ENCODE measurements at regions not wholly inside any gene's neighbourhood (a gene's known extent, or its start where the extent isn't known, plus 50 kb on each side); places are given as distances from the start of the nearest gene placed in this dataset.
A peak's percentile ranks its signal among the peaks of the same experiment; 100 is the strongest.

GRCh38 chr5:6048746-6049145, 329.6 kb downstream of the MED10 start:
- no peaks in the 10 kb centered on the region for H3K4me1 Mint-ChIP-seq
- H3K27ac Mint-ChIP-seq = no peak overlapping the region
- intact Hi-C loops (cut with micrococcal nuclease) = no loop called here
- no peak overlapping the region for H3K4me3 Mint-ChIP-seq
- H3K9me3 Mint-ChIP-seq = no peaks in the 10 kb centered on the region
- no peaks in the 10 kb centered on the region for H3K27me3 Mint-ChIP-seq
- no peaks in the 10 kb centered on the region for H3K36me3 Mint-ChIP-seq (ENCODE audit: low read depth)
- DNase-seq = peak; percentile 39

- DNase-seq = peak; percentile 32
- Mint-ChIP-seq H3K4me1 (no peaks in the 10 kb centered on the region), H3K9me3 (no peaks in the 10 kb centered on the region), H3K4me3 (no peak overlapping the region), H3K27ac (no peak overlapping the region), H3K27me3 (no peaks in the 10 kb centered on the region), H3K36me3 (ENCODE audit: low read depth) (no peaks in the 10 kb centered on the region)
- intact Hi-C loops (cut with micrococcal nuclease) = no loop called here
Observed at GRCh38 chr5:6046296-6046967, 331.9 kb downstream of the MED10 start.

- peak; percentile 34 for DNase-seq
- no peaks in the 10 kb centered on the region for H3K4me1 Mint-ChIP-seq
- no peak overlapping the region for H3K27ac Mint-ChIP-seq
- no peaks in the 10 kb centered on the region for H3K36me3 Mint-ChIP-seq (ENCODE audit: low read depth)
- peaks cover 2% of the 10 kb centered on the region for H3K27me3 Mint-ChIP-seq
- intact Hi-C loops (cut with micrococcal nuclease) = no loop called here
- H3K9me3 Mint-ChIP-seq = no peaks in the 10 kb centered on the region
- no peak overlapping the region for H3K4me3 Mint-ChIP-seq
Observed at GRCh38 chr5:6043491-6044310, 334.6 kb downstream of the MED10 start.

DNA sequence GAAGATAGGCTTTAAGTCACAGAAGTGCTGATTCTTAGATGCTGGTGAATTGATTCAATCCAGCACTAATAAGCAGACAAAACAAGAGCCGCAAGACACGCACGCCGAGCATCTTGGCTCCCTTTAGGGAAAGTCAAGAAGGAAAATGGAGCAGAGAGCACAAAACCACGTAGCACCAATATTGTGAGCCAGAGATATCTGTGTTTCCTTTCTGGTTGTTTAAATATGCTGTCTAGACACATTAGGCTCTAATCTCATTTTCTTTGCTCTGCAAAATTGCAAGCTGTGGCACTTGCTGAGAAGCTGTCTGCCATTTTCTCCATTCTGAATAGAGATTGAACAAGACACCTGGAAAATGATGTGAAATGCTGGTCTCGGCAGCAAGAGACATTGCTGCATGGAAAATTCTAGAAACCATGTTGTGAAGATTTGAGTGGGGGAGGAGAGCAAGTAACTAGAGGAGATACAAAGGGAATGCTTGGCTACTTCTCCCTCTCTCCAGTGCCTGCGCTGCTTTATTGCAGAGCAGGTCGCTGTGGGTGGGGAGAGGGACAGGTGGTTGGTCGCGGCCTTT, 336.3 kb downstream of the MED10 start:
- Mint-ChIP-seq H3K9me3 (no peaks in the 10 kb centered on the region), H3K4me3 (no peak overlapping the region), H3K4me1 (no peaks in the 10 kb centered on the region), H3K27ac (no peak overlapping the region), H3K27me3 (peaks cover 2% of the 10 kb centered on the region), H3K36me3 (ENCODE audit: low read depth) (no peaks in the 10 kb centered on the region)
- DNase-seq = no peak
- intact Hi-C loops (cut with micrococcal nuclease) = no loop called here

DNA sequence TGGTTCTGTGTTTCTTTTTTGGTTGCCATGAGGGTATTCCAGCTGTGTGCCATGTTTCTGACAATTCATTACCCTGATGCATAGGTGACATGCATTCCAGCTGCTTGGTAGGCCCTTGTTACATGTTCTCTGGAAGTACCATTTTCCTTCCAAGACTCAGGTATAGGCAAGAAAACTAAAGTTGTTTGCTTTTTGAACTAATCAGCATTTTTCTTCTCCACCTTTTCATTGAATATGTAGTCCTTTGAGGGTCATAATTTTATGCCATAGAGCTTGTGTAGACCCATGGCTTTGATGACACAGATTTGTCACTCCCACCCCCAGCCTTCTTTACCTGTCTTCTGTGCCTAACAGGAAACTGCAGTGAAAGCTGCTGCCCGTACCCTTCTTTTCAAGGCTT, 339.2 kb downstream of the MED10 start:
- intact Hi-C loops (cut with micrococcal nuclease) = no loop called here
- no peaks in the 10 kb centered on the region for H3K9me3 Mint-ChIP-seq
- no peak for DNase-seq
- no peaks in the 10 kb centered on the region for H3K4me1 Mint-ChIP-seq
- H3K27me3 Mint-ChIP-seq = peaks cover 2% of the 10 kb centered on the region
- no peak overlapping the region for H3K27ac Mint-ChIP-seq
- H3K36me3 Mint-ChIP-seq (ENCODE audit: low read depth) = no peaks in the 10 kb centered on the region
- H3K4me3 Mint-ChIP-seq = no peak overlapping the region

DNA sequence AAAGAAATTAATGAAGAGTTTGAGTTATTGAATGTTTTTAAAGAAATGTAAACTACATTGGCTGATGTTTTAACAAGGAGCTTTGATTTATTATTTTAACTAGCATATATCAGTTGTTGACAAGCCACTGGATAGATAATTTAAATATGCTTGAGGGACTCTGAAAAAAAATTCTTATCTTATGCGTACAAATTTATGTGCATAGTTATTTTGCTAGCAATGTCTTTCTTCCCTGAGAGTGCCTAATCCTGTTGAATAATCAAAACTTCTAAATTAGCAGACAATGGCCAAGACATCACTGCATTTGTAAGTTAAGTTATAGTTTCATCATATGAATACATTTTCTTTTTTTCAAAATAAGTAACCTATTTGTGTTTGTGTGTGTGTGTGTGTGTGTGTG, 342.3 kb downstream of the MED10 start:
- peaks cover 2% of the 10 kb centered on the region for H3K27me3 Mint-ChIP-seq
- no peaks in the 10 kb centered on the region for H3K36me3 Mint-ChIP-seq (ENCODE audit: low read depth)
- no peaks in the 10 kb centered on the region for H3K9me3 Mint-ChIP-seq
- intact Hi-C loops (cut with micrococcal nuclease) = no loop called here
- H3K27ac Mint-ChIP-seq = no peak overlapping the region
- no peaks in the 10 kb centered on the region for H3K4me1 Mint-ChIP-seq
- no peak for DNase-seq
- H3K4me3 Mint-ChIP-seq = no peak overlapping the region

GRCh38 chr5:6029811-6030271, 348.5 kb downstream of the MED10 start:
- Mint-ChIP-seq H3K9me3 (no peaks in the 10 kb centered on the region), H3K27ac (no peak overlapping the region), H3K36me3 (ENCODE audit: low read depth) (no peaks in the 10 kb centered on the region), H3K4me3 (no peak overlapping the region), H3K27me3 (no peaks in the 10 kb centered on the region), H3K4me1 (no peaks in the 10 kb centered on the region)
- DNase-seq = peak; percentile 44
- intact Hi-C loops (cut with micrococcal nuclease) = no loop called here

GRCh38 chr5:6026766-6027406, 351.5 kb downstream of the MED10 start:
- peaks cover 1% of the 10 kb centered on the region for H3K27me3 Mint-ChIP-seq
- no peaks in the 10 kb centered on the region for H3K36me3 Mint-ChIP-seq (ENCODE audit: low read depth)
- no peaks in the 10 kb centered on the region for H3K9me3 Mint-ChIP-seq
- intact Hi-C loops (cut with micrococcal nuclease) = no loop called here
- no peak overlapping the region for H3K4me3 Mint-ChIP-seq
- DNase-seq = no peak
- no peaks in the 10 kb centered on the region for H3K4me1 Mint-ChIP-seq
- H3K27ac Mint-ChIP-seq = no peak overlapping the region

DNA sequence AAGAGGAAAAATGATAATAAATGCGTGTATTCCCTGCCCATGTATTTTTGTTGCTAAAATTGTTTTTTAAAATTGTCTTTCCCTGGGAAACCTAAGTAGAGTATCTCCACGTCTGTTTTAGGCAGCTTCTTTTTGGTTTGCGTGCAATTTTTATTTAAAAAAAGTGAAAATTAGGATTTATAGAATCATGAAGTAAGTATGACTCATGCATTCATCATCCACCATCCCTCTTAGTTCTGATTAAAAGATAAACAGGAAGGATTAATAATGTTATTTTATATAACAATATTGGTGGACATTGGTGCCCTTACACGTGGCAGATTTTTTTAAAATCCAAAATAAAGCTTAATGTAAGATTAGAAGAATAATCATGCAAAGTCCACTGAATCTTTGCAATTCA, 358.7 kb downstream of the MED10 start:
- intact Hi-C loops (cut with micrococcal nuclease) = no loop called here
- Mint-ChIP-seq H3K27ac (no peak overlapping the region), H3K4me1 (no peaks in the 10 kb centered on the region), H3K9me3 (no peaks in the 10 kb centered on the region), H3K27me3 (peaks cover 1% of the 10 kb centered on the region), H3K4me3 (no peak overlapping the region), H3K36me3 (ENCODE audit: low read depth) (no peaks in the 10 kb centered on the region)
- no peak for DNase-seq

- intact Hi-C loops (cut with micrococcal nuclease) = no loop called here
- Mint-ChIP-seq H3K4me3 (no peak overlapping the region), H3K27me3 (no peaks in the 10 kb centered on the region), H3K9me3 (no peaks in the 10 kb centered on the region), H3K4me1 (no peaks in the 10 kb centered on the region), H3K36me3 (ENCODE audit: low read depth) (no peaks in the 10 kb centered on the region), H3K27ac (no peak overlapping the region)
- no peak for DNase-seq
Observed at GRCh38 chr5:6013506-6013905, 364.8 kb downstream of the MED10 start.

DNA sequence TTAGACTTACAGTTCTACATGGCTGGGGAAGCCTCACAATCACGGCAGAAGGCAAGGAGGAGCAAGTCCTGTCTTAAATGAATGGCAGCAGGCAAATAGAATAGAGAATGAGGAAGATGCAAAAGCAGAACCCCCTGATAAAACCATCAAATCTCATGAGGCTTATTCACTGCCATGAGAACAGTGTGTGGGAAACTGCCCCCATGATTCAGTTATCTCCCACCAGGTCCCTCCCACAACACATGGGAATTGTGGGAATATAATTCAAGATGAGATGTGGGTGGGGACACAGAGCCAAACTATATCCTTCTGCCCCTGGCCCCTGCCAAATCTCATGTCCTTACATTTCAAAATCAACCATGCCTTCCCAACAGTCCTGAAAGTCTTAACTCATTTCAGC, 367.1 kb downstream of the MED10 start:
- no peak for DNase-seq
- intact Hi-C loops (cut with micrococcal nuclease) = no loop called here
- H3K36me3 Mint-ChIP-seq (ENCODE audit: low read depth) = no peaks in the 10 kb centered on the region
- no peaks in the 10 kb centered on the region for H3K4me1 Mint-ChIP-seq
- no peak overlapping the region for H3K4me3 Mint-ChIP-seq
- no peak overlapping the region for H3K27ac Mint-ChIP-seq
- H3K27me3 Mint-ChIP-seq = no peaks in the 10 kb centered on the region
- no peaks in the 10 kb centered on the region for H3K9me3 Mint-ChIP-seq

GRCh38 chr5:6006838-6007314, 371.5 kb downstream of the MED10 start:
- no peaks in the 10 kb centered on the region for H3K27me3 Mint-ChIP-seq
- intact Hi-C loops (cut with micrococcal nuclease) = no loop called here
- H3K4me1 Mint-ChIP-seq = no peaks in the 10 kb centered on the region
- DNase-seq = no peak
- H3K27ac Mint-ChIP-seq = no peak overlapping the region
- H3K9me3 Mint-ChIP-seq = no peaks in the 10 kb centered on the region
- no peaks in the 10 kb centered on the region for H3K36me3 Mint-ChIP-seq (ENCODE audit: low read depth)
- no peak overlapping the region for H3K4me3 Mint-ChIP-seq

- Mint-ChIP-seq H3K9me3 (no peaks in the 10 kb centered on the region), H3K27ac (no peak overlapping the region), H3K27me3 (no peaks in the 10 kb centered on the region), H3K4me3 (no peak overlapping the region), H3K36me3 (ENCODE audit: low read depth) (no peaks in the 10 kb centered on the region), H3K4me1 (no peaks in the 10 kb centered on the region)
- no peak for DNase-seq
- intact Hi-C loops (cut with micrococcal nuclease) = no loop called here
Observed at GRCh38 chr5:6003040-6003825, 375.1 kb downstream of the MED10 start.
